ENCODE measurements at regions not wholly inside any gene's neighbourhood (a gene's known extent, or its start where the extent isn't known, plus 50 kb on each side); places are given as distances from the start of the nearest gene placed in this dataset.
"Not testable (repeated sequence)": the region's sequence is repeated elsewhere in the genome, so short reads cannot be mapped to it uniquely, and the experiment has no call there.

GRCh38 chr2:7878266-7878665 is 803.6 kb upstream of the ID2 start:
- not testable (repeated sequence) for H2BK120ac ChIP-seq (ENCODE audit: low read depth, low read length); H3K4me1 ChIP-seq (ENCODE audit: control insufficient read depth in 2 of 2, insufficient read depth in 1 of 2, low read depth in 1 of 2, low read length in 2 of 2); H2BK5ac ChIP-seq (ENCODE audit: low read length); DNase-seq (ENCODE audit: low spot score); H3K4ac ChIP-seq (ENCODE audit: low read length); H3K9ac ChIP-seq (ENCODE audit: low read depth, low read length, poor library complexity); H2AK5ac ChIP-seq (ENCODE audit: low read depth, low read length); H3K36me3 ChIP-seq (replicated peaks in 1 of 2; ENCODE audit: control insufficient read depth in 2 of 2, insufficient read depth in 2 of 2, low read length in 2 of 2); H4K91ac ChIP-seq (ENCODE audit: low read depth, low read length, poor library complexity); H3K4me3 ChIP-seq (ENCODE audit: low read length in 2 of 2); H3K14ac ChIP-seq (ENCODE audit: low read length); H3K9me3 ChIP-seq (replicated peaks in 1 of 2; ENCODE audit: control insufficient read depth in 2 of 2, insufficient read depth in 1 of 2, low read depth in 1 of 2, low read length in 2 of 2); H2AFZ ChIP-seq (ENCODE audit: low read length); H2BK15ac ChIP-seq (ENCODE audit: low read length); H3K23ac ChIP-seq (ENCODE audit: low read depth, low read length, poor library complexity); H3K27ac ChIP-seq (replicated peaks; ENCODE audit: low read length); H3K27me3 ChIP-seq (ENCODE audit: control insufficient read depth in 3 of 3, insufficient read depth in 3 of 3, low read depth in 1 of 3, low read length in 3 of 3); H2BK12ac ChIP-seq (ENCODE audit: low read length); H3K79me1 ChIP-seq (ENCODE audit: low read depth, low read length); H3K18ac ChIP-seq (ENCODE audit: low read length); H4K8ac ChIP-seq (ENCODE audit: low read depth, low read length); H3K4me2 ChIP-seq (ENCODE audit: insufficient read depth, low read length, poor library complexity, severe bottlenecking)
- no CpG with 5 or more reads among the region's 12 CpGs for WGBS, 2 donors (ENCODE audit: extremely low coverage in 2 of 2, insufficient read length in 2 of 2, insufficient replicate concordance in 1 of 2)

GRCh38 chr2:7878786-7879482 is 802.9 kb upstream of the ID2 start:
- H3K4me1 ChIP-seq (ENCODE audit: control insufficient read depth in 2 of 2, insufficient read depth in 1 of 2, low read depth in 1 of 2, low read length in 2 of 2) = peaks cover 0 to 6% of the 10 kb centered on the region in 2 donors
- H3K79me1 ChIP-seq (ENCODE audit: low read depth, low read length) = no peaks in the 10 kb centered on the region
- H3K9me3 ChIP-seq (replicated peaks in 1 of 2; ENCODE audit: control insufficient read depth in 2 of 2, insufficient read depth in 1 of 2, low read depth in 1 of 2, low read length in 2 of 2) = no peaks in the 10 kb centered on the region
- H2BK120ac ChIP-seq (ENCODE audit: low read depth, low read length) = no peak overlapping the region
- no peak overlapping the region for H2BK12ac ChIP-seq (ENCODE audit: low read length)
- no CpG with 5 or more reads among the region's 12 CpGs for WGBS, 2 donors (ENCODE audit: extremely low coverage in 2 of 2, insufficient read length in 2 of 2, insufficient replicate concordance in 1 of 2)
- no peak overlapping the region for H3K9ac ChIP-seq (ENCODE audit: low read depth, low read length, poor library complexity)
- no peak overlapping the region for H3K23ac ChIP-seq (ENCODE audit: low read depth, low read length, poor library complexity)
- no peak overlapping the region for H2BK5ac ChIP-seq (ENCODE audit: low read length)
- H4K91ac ChIP-seq (ENCODE audit: low read depth, low read length, poor library complexity) = no peak overlapping the region
- H4K8ac ChIP-seq (ENCODE audit: low read depth, low read length) = no peak overlapping the region
- no peak overlapping the region for H2BK15ac ChIP-seq (ENCODE audit: low read length)
- no peak overlapping the region for H3K14ac ChIP-seq (ENCODE audit: low read length)
- no peaks in the 10 kb centered on the region for H3K36me3 ChIP-seq (replicated peaks in 1 of 2; ENCODE audit: control insufficient read depth in 2 of 2, insufficient read depth in 2 of 2, low read length in 2 of 2)
- no peak overlapping the region for H3K18ac ChIP-seq (ENCODE audit: low read length)
- H2AK5ac ChIP-seq (ENCODE audit: low read depth, low read length) = no peak overlapping the region
- H2AFZ ChIP-seq (ENCODE audit: low read length) = peak overlapping the region; percentile 75
- H3K4me2 ChIP-seq (ENCODE audit: insufficient read depth, low read length, poor library complexity, severe bottlenecking) = no peak overlapping the region
- H3K27ac ChIP-seq (replicated peaks; ENCODE audit: low read length) = no peak overlapping the region
- no peak overlapping the region for H3K4ac ChIP-seq (ENCODE audit: low read length)
- H3K4me3 ChIP-seq (ENCODE audit: low read length in 2 of 2) = no peak overlapping the region
- DNase-seq (ENCODE audit: low spot score) = no peak
- no peaks in the 10 kb centered on the region for H3K27me3 ChIP-seq (ENCODE audit: control insufficient read depth in 3 of 3, insufficient read depth in 3 of 3, low read depth in 1 of 3, low read length in 3 of 3)

GRCh38 chr2:7879483-7879835 is 802.4 kb upstream of the ID2 start:
- H3K36me3 ChIP-seq (replicated peaks in 1 of 2; ENCODE audit: control insufficient read depth in 2 of 2, insufficient read depth in 2 of 2, low read length in 2 of 2) = no peaks in the 10 kb centered on the region
- no peak overlapping the region for H2BK15ac ChIP-seq (ENCODE audit: low read length)
- peaks cover 0 to 6% of the 10 kb centered on the region in 2 donors for H3K4me1 ChIP-seq (ENCODE audit: control insufficient read depth in 2 of 2, insufficient read depth in 1 of 2, low read depth in 1 of 2, low read length in 2 of 2)
- no peak overlapping the region for H3K4me2 ChIP-seq (ENCODE audit: insufficient read depth, low read length, poor library complexity, severe bottlenecking)
- no peak overlapping the region for H2AK5ac ChIP-seq (ENCODE audit: low read depth, low read length)
- peak overlapping the region; percentile 75 for H2AFZ ChIP-seq (ENCODE audit: low read length)
- no peak overlapping the region for H2BK12ac ChIP-seq (ENCODE audit: low read length)
- no peaks in the 10 kb centered on the region for H3K79me1 ChIP-seq (ENCODE audit: low read depth, low read length)
- H4K91ac ChIP-seq (ENCODE audit: low read depth, low read length, poor library complexity) = no peak overlapping the region
- H3K27me3 ChIP-seq (ENCODE audit: control insufficient read depth in 3 of 3, insufficient read depth in 3 of 3, low read depth in 1 of 3, low read length in 3 of 3) = no peaks in the 10 kb centered on the region
- no peak overlapping the region for H3K9ac ChIP-seq (ENCODE audit: low read depth, low read length, poor library complexity)
- H3K4ac ChIP-seq (ENCODE audit: low read length) = no peak overlapping the region
- H3K27ac ChIP-seq (replicated peaks; ENCODE audit: low read length) = no peak overlapping the region
- H3K14ac ChIP-seq (ENCODE audit: low read length) = no peak overlapping the region
- WGBS, 2 donors (ENCODE audit: extremely low coverage in 2 of 2, insufficient read length in 2 of 2, insufficient replicate concordance in 1 of 2) = no CpG with 5 or more reads among the region's 1 CpG
- H3K4me3 ChIP-seq (ENCODE audit: low read length in 2 of 2) = no peak overlapping the region
- H3K18ac ChIP-seq (ENCODE audit: low read length) = no peak overlapping the region
- no peak overlapping the region for H2BK5ac ChIP-seq (ENCODE audit: low read length)
- H4K8ac ChIP-seq (ENCODE audit: low read depth, low read length) = no peak overlapping the region
- H3K23ac ChIP-seq (ENCODE audit: low read depth, low read length, poor library complexity) = no peak overlapping the region
- H2BK120ac ChIP-seq (ENCODE audit: low read depth, low read length) = no peak overlapping the region
- no peak for DNase-seq (ENCODE audit: low spot score)
- H3K9me3 ChIP-seq (replicated peaks in 1 of 2; ENCODE audit: control insufficient read depth in 2 of 2, insufficient read depth in 1 of 2, low read depth in 1 of 2, low read length in 2 of 2) = no peaks in the 10 kb centered on the region

- Histone ChIP-seq H3K18ac (ENCODE audit: low read length) (no peak overlapping the region), H3K36me3 (replicated peaks in 1 of 2; ENCODE audit: control insufficient read depth in 2 of 2, insufficient read depth in 2 of 2, low read length in 2 of 2) (no peaks in the 10 kb centered on the region), H3K4ac (ENCODE audit: low read length) (no peak overlapping the region), H2BK120ac (ENCODE audit: low read depth, low read length) (no peak overlapping the region), H3K27me3 (ENCODE audit: control insufficient read depth in 3 of 3, insufficient read depth in 3 of 3, low read depth in 1 of 3, low read length in 3 of 3) (no peaks in the 10 kb centered on the region), H3K23ac (ENCODE audit: low read depth, low read length, poor library complexity) (no peak overlapping the region), H3K9me3 (replicated peaks in 1 of 2; ENCODE audit: control insufficient read depth in 2 of 2, insufficient read depth in 1 of 2, low read depth in 1 of 2, low read length in 2 of 2) (no peaks in the 10 kb centered on the region), H3K9ac (ENCODE audit: low read depth, low read length, poor library complexity) (no peak overlapping the region), H2BK5ac (ENCODE audit: low read length) (no peak overlapping the region), H3K4me2 (ENCODE audit: insufficient read depth, low read length, poor library complexity, severe bottlenecking) (no peak overlapping the region), H3K4me3 (ENCODE audit: low read length in 2 of 2) (no peak overlapping the region), H2BK15ac (ENCODE audit: low read length) (no peak overlapping the region), H3K14ac (ENCODE audit: low read length) (no peak overlapping the region), H3K79me1 (ENCODE audit: low read depth, low read length) (no peaks in the 10 kb centered on the region), H4K91ac (ENCODE audit: low read depth, low read length, poor library complexity) (no peak overlapping the region), H4K8ac (ENCODE audit: low read depth, low read length) (no peak overlapping the region), H2AK5ac (ENCODE audit: low read depth, low read length) (no peak overlapping the region), H2AFZ (ENCODE audit: low read length) (no peak overlapping the region), H2BK12ac (ENCODE audit: low read length) (no peak overlapping the region), H3K27ac (replicated peaks; ENCODE audit: low read length) (no peak overlapping the region), H3K4me1 (ENCODE audit: control insufficient read depth in 2 of 2, insufficient read depth in 1 of 2, low read depth in 1 of 2, low read length in 2 of 2) (peaks cover 0 to 6% of the 10 kb centered on the region in 2 donors)
- WGBS, 2 donors (ENCODE audit: extremely low coverage in 2 of 2, insufficient read length in 2 of 2, insufficient replicate concordance in 1 of 2) = no CpG with 5 or more reads among the region's 2 CpGs
- DNase-seq (ENCODE audit: low spot score) = no peak
Observed at GRCh38 chr2:7880126-7880525, 801.7 kb upstream of the ID2 start.

All from neuronal stem cell (in vitro differentiated cells).